ENCODE measurements at regions not wholly inside any gene's neighbourhood (a gene's known extent, or its start where the extent isn't known, plus 50 kb on each side); places are given as distances from the start of the nearest gene placed in this dataset.

- H3K9me3 ChIP-seq (ENCODE audit: control insufficient read depth, low read depth, low read length): peaks cover 7% of the 10 kb centered on the region
- no peak overlapping the region for H3K27ac ChIP-seq (ENCODE audit: control insufficient read depth, insufficient read depth, low read length)
- TF ChIP-seq EZH2 (IDR thresholded peaks at IDR 0.05; ENCODE audit: low read length): no peak
- TF ChIP-seq, protein P1, sequence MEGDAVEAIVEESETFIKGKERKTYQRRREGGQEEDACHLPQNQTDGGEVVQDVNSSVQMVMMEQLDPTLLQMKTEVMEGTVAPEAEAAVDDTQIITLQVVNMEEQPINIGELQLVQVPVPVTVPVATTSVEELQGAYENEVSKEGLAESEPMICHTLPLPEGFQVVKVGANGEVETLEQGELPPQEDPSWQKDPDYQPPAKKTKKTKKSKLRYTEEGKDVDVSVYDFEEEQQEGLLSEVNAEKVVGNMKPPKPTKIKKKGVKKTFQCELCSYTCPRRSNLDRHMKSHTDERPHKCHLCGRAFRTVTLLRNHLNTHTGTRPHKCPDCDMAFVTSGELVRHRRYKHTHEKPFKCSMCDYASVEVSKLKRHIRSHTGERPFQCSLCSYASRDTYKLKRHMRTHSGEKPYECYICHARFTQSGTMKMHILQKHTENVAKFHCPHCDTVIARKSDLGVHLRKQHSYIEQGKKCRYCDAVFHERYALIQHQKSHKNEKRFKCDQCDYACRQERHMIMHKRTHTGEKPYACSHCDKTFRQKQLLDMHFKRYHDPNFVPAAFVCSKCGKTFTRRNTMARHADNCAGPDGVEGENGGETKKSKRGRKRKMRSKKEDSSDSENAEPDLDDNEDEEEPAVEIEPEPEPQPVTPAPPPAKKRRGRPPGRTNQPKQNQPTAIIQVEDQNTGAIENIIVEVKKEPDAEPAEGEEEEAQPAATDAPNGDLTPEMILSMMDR (optimal IDR thresholded peaks at IDR 0.05 in 1 of 3, IDR thresholded peaks at IDR 0.05 in 1 of 3, conservative IDR thresholded peaks at IDR 0.05 in 1 of 3; ENCODE audit: extremely low read depth in 1 of 3, insufficient read depth in 2 of 3, low read length in 3 of 3): no peak
- no peaks in the 10 kb centered on the region for H3K4me1 ChIP-seq (ENCODE audit: control insufficient read depth, extremely low read depth, insufficient read depth, low read length)
- no peaks in the 10 kb centered on the region for H3K36me3 ChIP-seq (ENCODE audit: control insufficient read depth in 2 of 2, extremely low read depth in 1 of 2, insufficient read depth in 2 of 2, low read length in 2 of 2)
- no peak overlapping the region for H3K4me2 ChIP-seq (ENCODE audit: control insufficient read depth, extremely low read depth, insufficient read depth, low read depth, low read length)
- H2AFZ ChIP-seq (ENCODE audit: control insufficient read depth, low read length): no peak overlapping the region
- no peaks in the 10 kb centered on the region for H3K9me1 ChIP-seq (ENCODE audit: control insufficient read depth, extremely low read depth, insufficient read depth, low read length)
- H3K27me3 ChIP-seq (ENCODE audit: control insufficient read depth, extremely low read depth, insufficient read depth, low read length): no peaks in the 10 kb centered on the region
- no peak for FAIRE-seq
- H3K79me2 ChIP-seq (ENCODE audit: control insufficient read depth, insufficient read depth, low read length): no peaks in the 10 kb centered on the region
- H3K9ac ChIP-seq (ENCODE audit: control insufficient read depth, extremely low read depth, insufficient read depth, low read length): no peak overlapping the region
- no peak overlapping the region for H3K4me3 ChIP-seq (ENCODE audit: control insufficient read depth in 2 of 3, extremely low read depth in 1 of 3, insufficient read depth in 2 of 3, low read depth in 1 of 3, low read length in 3 of 3)
- H4K20me1 ChIP-seq (ENCODE audit: control insufficient read depth, extremely low read depth, insufficient read depth, low read length): no peaks in the 10 kb centered on the region
- dilution Hi-C loops (cut with MboI; ENCODE audit: extremely low pct_ligation_motif_present, low sequenced_read_pairs): no loop called here
- no peak for DNase-seq (ENCODE audit: low read depth, low spot score)
These were observed 77.8 kb upstream of the RNU6-1 start for GRCh38 chr15:67917636-67918035.

DNA sequence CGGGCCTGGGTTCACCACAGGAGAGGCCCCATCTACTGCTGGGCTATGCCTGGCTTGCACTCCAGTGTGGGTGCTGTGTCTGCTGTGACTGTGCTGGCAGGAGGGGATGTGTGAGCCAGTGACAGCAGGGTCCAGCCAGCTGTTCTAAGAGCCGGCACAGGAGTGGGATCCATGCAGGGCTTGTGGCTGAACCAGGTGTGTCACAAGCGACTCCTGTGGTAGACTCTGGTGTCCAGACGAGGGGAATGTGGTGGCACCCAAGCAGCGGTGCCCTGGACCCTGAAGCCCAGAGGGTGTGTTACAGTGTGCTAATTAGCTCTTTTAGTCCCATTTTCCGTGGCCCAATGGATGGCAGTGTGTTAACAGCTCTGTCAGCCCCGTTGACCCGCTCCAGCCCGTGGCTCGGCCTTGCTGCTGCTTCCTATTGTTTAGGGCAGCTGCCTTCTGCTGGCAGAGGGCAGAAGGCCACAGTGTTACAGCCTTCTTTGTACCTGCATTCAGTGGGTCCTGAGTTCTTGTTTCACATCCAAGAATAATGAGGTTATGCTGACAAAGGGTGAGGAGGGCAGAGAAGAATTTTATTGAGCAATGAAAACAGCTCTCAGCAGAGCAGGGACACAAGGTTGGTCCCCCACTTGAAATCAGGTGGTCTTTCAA, 78.5 kb upstream of the RNU6-1 start:
- Histone ChIP-seq H3K9me3 (ENCODE audit: control insufficient read depth, low read depth, low read length) (peaks cover 7% of the 10 kb centered on the region), H3K4me1 (ENCODE audit: control insufficient read depth, extremely low read depth, insufficient read depth, low read length) (no peaks in the 10 kb centered on the region), H3K9me1 (ENCODE audit: control insufficient read depth, extremely low read depth, insufficient read depth, low read length) (no peaks in the 10 kb centered on the region), H3K9ac (ENCODE audit: control insufficient read depth, extremely low read depth, insufficient read depth, low read length) (no peak overlapping the region), H3K4me3 (ENCODE audit: control insufficient read depth in 2 of 3, extremely low read depth in 1 of 3, insufficient read depth in 2 of 3, low read depth in 1 of 3, low read length in 3 of 3) (no peak overlapping the region), H4K20me1 (ENCODE audit: control insufficient read depth, extremely low read depth, insufficient read depth, low read length) (no peaks in the 10 kb centered on the region), H2AFZ (ENCODE audit: control insufficient read depth, low read length) (no peak overlapping the region), H3K27ac (ENCODE audit: control insufficient read depth, insufficient read depth, low read length) (no peak overlapping the region), H3K79me2 (ENCODE audit: control insufficient read depth, insufficient read depth, low read length) (no peaks in the 10 kb centered on the region), H3K36me3 (ENCODE audit: control insufficient read depth in 2 of 2, extremely low read depth in 1 of 2, insufficient read depth in 2 of 2, low read length in 2 of 2) (no peaks in the 10 kb centered on the region), H3K27me3 (ENCODE audit: control insufficient read depth, extremely low read depth, insufficient read depth, low read length) (no peaks in the 10 kb centered on the region), H3K4me2 (ENCODE audit: control insufficient read depth, extremely low read depth, insufficient read depth, low read depth, low read length) (no peak overlapping the region)
- DNase-seq (ENCODE audit: low read depth, low spot score): no peak
- dilution Hi-C loops (cut with MboI; ENCODE audit: extremely low pct_ligation_motif_present, low sequenced_read_pairs): no loop called here
- FAIRE-seq: no peak
- no peak for TF ChIP-seq EZH2 (IDR thresholded peaks at IDR 0.05; ENCODE audit: low read length)
- TF ChIP-seq, protein P1 (optimal IDR thresholded peaks at IDR 0.05 in 1 of 3, IDR thresholded peaks at IDR 0.05 in 1 of 3, conservative IDR thresholded peaks at IDR 0.05 in 1 of 3; ENCODE audit: extremely low read depth in 1 of 3, insufficient read depth in 2 of 3, low read length in 3 of 3): no peak
